SHP77 (cell line): ENCODE measurements at regions not wholly inside any gene's neighbourhood (a gene's known extent, or its start where the extent isn't known, plus 50 kb on each side); places are given as distances from the start of the nearest gene placed in this dataset.

Experiments used
- DNase-seq, 2 experiments: peaks; one replicate each; lab custom pipeline; 2025; lab: John Stamatoyannopoulos, UW

- DNase-seq: no peak
These were observed 92.1 kb upstream of the CXCL12 start for GRCh38 chr10:44477046-44477425.

- DNase-seq: no peak
These were observed 93.1 kb upstream of the CXCL12 start for GRCh38 chr10:44478040-44478439.

- no peak for DNase-seq
These were observed 94.2 kb upstream of the CXCL12 start for GRCh38 chr10:44478876-44479705.

- no peak for DNase-seq
These were observed 107.8 kb upstream of the CXCL12 start for GRCh38 chr10:44492678-44493077.

- no peak for DNase-seq
These were observed 113.3 kb upstream of the CXCL12 start for GRCh38 chr10:44498222-44498621.

DNA sequence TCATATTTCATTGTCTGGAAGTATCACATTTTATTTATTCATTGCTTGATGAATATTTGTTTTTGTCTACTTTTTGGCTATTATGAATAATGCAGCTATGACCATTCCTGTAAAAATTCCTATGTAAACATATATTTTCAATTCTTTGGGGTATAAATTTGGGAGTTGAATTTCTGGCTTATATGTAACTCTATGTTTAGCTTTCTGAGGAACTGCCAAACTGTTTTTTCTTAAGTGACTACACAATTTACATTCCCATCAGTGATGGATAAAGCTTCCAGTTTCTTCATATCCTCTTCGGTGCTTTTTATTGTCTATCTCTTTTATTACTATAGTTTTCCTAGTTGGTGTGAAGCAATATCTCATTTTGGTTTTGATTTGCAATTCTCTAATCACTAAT is 115.6 kb upstream of the CXCL12 start:
- no peak for DNase-seq

DNA sequence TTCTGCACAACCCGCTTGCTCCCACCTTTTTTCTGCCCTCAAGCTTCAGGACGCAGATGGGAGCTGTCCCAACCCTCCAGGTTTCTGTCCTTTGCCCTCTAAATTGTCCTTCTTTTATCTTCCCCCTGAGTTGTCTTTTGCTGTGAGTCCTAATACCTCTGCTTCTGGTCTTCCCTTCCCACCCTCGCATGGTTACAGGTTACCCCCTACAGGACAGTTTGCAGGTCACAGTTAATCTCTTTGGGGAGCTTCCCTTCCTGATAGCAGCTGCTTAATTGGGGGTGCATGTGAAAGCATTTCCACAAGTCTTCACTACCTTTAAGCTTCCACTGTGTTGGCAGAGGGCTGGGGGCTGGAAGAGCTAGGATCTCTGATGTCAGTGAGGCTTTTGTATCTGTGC is 121.5 kb upstream of the CXCL12 start:
- DNase-seq: no peak

GRCh38 chr10:44510379-44511115 is 125.7 kb upstream of the CXCL12 start:
- DNase-seq: no peak

DNA sequence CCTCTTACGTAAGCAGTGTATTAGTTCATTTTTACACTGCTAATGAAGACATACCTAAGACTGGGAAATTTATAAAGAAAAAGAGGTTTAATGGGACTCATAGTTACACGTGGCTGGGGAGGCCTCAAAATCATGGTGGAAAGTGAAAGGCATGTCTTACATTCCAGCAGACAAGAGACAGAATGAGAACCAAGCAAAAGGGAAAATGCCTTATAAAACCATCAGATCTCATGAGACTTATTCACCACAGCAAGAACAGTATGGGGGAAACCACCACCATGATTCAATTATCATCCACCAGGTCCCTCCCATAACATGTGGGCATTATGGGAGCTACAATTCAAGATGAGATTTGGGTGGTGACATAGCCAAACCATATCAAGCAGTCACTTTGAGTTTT is 126.3 kb upstream of the CXCL12 start:
- no peak for DNase-seq

DNA sequence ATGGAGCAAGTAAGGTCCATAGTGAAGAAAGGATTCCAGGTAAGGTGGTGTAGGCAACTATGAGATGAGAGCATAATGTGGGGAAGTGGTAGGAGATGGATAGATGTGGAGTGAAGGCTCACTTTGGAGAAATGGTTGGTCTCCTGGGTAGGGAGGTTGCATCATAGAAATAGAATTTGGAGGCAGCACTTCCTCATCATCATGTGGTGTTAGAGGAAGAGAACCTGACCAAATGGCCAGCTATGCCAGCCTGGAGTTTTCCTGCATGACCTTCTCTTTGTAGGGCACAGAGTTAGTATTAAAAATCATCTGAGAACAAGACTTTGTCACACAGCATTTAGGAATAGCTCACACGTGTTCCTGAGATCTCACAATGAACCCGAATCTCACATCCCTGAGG is 126.7 kb upstream of the CXCL12 start:
- no peak for DNase-seq

DNA sequence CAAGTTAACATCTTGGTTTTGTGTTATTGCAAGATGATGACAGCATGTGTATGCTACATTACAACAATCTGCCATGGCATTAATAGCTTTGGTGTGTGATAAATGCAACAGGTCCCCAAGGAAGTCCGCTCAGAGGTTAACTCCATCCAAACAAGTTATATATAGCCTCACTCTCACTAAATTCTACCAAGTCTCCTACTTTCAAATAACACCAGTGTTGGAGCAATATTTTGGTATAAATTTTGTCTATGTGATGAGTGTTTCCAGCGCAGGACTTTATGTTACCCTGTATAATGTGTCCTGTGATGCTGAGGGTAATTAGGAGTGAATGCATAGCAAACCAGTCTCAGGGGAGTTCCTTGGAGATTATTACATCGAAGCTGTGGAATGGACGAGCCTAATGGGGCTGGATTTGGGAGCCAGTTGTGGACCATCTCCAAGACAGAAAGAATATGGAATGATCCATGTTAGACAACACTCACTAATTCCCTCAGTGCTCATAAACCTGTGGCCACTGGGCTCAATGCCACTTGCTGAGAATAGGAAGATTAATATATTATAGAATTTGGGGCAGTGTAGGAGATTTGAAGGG is 127.6 kb upstream of the CXCL12 start:
- no peak for DNase-seq

DNA sequence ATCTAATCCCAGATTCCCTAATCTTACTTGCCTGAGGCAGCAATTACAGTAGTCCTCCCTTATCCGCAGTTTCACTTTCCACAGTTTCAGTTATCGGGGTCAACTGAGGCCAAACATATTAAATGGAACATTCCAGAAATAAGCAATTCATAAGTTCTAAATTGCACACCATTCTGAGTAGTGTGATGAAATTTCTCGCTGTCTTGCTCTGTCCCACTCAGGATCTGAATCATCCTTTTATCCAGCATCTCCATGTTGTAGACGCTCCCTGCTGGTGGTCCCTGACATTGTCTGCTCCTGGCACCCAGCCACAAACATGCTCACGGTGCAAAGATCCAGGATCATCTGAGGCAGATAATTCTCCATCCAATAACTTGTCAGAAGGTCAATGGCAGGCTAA is 128.7 kb upstream of the CXCL12 start:
- DNase-seq: no peak

DNA sequence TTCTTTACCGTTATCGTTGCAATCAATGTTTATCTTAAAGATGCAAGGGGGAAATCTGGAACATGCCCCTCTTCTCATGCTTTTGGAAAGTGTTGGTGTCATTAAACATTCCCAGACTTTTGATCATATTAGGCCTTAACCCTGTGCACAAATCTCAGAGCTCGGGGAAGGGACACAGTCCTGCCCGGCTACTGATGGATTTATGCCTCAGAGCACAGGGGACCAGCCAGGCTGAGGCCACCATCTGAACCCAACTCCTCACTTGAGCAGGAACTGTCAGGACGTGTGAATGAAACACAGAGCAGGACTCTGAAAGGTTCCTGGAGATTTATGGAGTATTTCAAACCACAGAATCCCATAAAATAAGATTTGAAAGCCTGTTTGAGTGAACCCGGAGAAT is 132.0 kb upstream of the CXCL12 start:
- DNase-seq: no peak

- DNase-seq: peak in 1 of 2 experiments; percentile 1
These were observed 132.7 kb upstream of the CXCL12 start for GRCh38 chr10:44517635-44518034.

DNA sequence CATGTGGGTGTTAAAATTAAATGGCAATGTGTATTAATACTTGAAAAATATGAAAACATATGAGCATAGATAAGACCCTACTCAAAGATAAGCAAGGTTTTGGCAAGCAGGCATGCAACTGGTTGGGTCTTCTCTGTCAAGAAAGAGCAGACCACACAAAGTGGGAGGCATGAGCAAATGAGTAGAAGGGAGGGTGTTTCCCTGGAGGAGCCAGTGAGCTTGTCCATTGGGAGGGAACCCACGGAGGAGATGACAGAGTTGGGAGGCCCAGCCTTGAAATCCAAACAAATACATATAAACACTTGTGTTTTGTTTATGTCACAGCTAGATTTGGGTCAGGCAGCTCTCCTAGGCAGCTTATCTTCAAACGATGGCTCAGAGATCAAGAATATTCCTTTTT is 134.5 kb upstream of the CXCL12 start:
- DNase-seq: no peak

- DNase-seq: no peak
These were observed 135.8 kb upstream of the CXCL12 start for GRCh38 chr10:44520651-44521050.

- no peak for DNase-seq
These were observed 154.3 kb upstream of the CXCL12 start for GRCh38 chr10:44539178-44539577.

- no peak for DNase-seq
These were observed 167.8 kb upstream of the CXCL12 start for GRCh38 chr10:44552726-44553125.

DNA sequence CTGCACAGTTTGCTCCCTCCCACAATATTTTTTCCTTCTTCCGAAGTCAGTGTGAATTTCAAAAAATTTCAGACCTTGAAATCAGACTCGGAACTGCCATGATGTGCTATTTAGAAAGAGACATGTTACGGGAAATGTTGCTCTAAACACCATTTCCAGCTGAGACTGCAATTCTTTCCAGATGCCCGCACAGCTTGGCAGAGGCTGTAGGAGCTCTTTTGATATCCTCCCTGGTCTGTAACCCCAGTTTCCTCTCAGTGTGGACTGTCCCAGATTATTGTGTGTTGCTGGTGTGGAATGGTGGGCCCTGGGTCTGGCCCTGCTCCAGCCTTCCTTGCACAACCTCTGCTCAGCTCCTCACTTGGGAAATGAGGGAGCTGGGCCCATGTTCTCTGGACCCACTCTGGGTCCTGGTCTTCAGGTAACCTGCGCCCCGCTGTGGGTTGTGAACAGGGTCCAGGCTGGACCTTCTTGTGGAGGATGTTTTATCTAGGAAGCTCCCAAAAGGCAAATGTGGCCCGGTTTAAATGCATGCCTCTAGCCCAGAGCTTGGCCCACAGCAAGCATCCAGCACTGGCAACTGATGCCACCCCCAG is 172.8 kb upstream of the CXCL12 start:
- DNase-seq: no peak

- DNase-seq: no peak
These were observed 173.6 kb upstream of the CXCL12 start for GRCh38 chr10:44558521-44558920.

DNA sequence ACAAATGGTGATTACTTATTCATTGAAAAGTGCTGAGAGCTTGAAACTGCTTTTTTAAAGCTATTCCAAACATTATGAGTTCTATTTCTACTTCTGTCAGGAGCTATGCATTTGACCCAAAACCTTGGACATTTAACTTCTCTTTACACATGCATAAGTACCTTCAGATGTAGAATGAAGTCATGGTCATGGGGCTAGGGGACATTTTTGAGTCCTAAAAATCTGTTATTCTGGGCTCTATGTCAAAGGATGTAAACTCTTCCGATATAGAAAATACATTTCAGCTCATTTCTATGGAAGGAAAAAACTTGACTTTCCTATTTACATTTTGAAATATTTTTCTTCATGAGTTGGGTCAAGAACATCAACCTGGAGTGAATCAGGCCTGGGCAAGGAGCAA is 179.5 kb upstream of the CXCL12 start:
- DNase-seq: no peak

DNA sequence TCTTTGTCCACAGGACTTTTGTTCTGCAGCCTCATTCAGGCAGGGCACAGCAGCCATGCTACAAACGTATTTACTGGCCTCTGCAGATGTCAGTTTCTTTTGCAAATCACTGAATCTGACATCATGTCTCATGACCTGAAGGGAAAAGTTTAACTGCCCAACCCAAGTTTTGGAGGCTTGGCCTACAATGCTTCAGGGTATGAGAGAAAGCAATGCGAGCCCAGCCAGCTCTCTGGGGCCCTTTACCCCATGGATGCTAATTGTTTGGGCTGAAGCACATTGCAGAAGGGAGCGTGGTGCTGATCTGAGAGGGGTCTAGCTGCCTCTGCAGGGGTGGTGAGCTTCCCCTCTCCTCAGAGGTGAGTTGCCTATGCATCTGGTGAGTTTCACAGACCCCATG is 179.9 kb upstream of the CXCL12 start:
- DNase-seq: no peak

DNA sequence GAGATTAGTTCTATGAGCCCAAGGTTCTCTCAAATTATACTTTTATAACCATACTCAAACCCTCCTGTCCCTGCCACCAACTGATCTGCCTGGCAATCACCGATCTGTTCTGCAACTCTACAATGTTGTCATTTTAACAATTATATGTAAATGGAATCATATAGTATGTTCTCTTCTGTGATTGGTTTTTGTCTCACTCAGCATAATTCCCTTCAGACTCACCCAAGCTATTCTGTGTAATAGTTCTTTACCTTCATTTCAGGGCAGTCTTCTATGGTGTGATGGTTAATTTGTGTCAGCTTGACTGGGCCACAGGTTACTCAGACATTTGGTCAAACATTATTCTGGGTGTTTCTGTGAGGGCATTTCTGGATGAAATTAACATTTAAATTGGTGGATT is 181.9 kb upstream of the CXCL12 start:
- DNase-seq: no peak
